GM20000 (cell line): ENCODE measurements at regions not wholly inside any gene's neighbourhood (a gene's known extent, or its start where the extent isn't known, plus 50 kb on each side); places are given as distances from the start of the nearest gene placed in this dataset.

Experiments used
- DNase-seq: peaks from one replicate; pipeline ENCODE4 v3.0.0; 2012; ENCODE audit warnings: low spot score
- TF ChIP-seq, protein P1 (sequence below): IDR thresholded peaks from 2 replicates; pipeline ENCODE4 v1.5.1; 2012; ENCODE audit warnings: mild to moderate bottlenecking, control low read depth; ENCODE audit errors: extremely low read depth, missing control alignments

DNA sequence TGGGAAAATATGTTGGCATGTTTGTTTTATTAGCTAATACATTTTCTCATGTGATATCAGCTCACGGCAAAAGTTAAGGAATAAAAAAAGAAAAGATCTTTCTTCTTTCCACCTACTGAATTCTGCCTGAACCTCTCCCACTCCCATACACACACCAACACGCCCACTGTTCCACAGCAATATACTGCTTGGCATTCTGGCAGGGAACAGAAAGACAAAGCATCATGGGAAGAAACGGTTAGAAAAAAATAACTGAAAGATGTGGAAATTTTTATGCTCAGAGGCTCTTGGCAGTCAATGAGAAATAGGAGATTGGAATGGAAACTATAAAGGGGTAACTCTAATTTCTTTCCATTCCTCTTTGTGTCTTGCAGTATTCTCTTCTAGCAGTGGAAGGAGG, 268.5 kb downstream of the FOXG1 start:
- DNase-seq = no peak
- TF ChIP-seq, protein P1, sequence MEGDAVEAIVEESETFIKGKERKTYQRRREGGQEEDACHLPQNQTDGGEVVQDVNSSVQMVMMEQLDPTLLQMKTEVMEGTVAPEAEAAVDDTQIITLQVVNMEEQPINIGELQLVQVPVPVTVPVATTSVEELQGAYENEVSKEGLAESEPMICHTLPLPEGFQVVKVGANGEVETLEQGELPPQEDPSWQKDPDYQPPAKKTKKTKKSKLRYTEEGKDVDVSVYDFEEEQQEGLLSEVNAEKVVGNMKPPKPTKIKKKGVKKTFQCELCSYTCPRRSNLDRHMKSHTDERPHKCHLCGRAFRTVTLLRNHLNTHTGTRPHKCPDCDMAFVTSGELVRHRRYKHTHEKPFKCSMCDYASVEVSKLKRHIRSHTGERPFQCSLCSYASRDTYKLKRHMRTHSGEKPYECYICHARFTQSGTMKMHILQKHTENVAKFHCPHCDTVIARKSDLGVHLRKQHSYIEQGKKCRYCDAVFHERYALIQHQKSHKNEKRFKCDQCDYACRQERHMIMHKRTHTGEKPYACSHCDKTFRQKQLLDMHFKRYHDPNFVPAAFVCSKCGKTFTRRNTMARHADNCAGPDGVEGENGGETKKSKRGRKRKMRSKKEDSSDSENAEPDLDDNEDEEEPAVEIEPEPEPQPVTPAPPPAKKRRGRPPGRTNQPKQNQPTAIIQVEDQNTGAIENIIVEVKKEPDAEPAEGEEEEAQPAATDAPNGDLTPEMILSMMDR = no peak

DNA sequence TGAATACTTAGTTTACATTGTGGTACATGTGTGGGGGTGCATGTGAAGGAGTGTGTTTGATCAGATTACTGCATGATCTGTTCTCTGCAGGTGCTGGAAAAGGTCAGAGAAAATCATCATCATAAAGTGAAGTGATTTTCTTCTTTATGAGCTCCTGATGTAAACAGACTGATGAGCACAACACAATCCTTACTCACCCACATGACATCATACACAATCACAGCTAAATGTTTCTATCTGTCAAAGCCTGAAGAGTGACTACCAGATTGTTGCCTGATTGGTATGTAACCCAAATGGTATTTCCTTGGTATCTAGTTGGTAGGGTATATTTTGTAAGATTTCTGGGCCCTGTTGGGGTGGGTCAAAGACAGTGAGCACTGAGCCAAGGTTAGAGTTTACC, 270.8 kb downstream of the FOXG1 start:
- TF ChIP-seq, protein P1 = no peak
- no peak for DNase-seq

- TF ChIP-seq, protein P1 = no peak
- DNase-seq = no peak
Observed at GRCh38 chr14:29039171-29039570, 272.6 kb downstream of the FOXG1 start.

- TF ChIP-seq, protein P1 = no peak
- DNase-seq = no peak
Observed at GRCh38 chr14:29042551-29042950, 276.0 kb downstream of the FOXG1 start.

GRCh38 chr14:29043737-29044136, 277.1 kb downstream of the FOXG1 start:
- no peak for DNase-seq
- TF ChIP-seq, protein P1 = no peak

DNA sequence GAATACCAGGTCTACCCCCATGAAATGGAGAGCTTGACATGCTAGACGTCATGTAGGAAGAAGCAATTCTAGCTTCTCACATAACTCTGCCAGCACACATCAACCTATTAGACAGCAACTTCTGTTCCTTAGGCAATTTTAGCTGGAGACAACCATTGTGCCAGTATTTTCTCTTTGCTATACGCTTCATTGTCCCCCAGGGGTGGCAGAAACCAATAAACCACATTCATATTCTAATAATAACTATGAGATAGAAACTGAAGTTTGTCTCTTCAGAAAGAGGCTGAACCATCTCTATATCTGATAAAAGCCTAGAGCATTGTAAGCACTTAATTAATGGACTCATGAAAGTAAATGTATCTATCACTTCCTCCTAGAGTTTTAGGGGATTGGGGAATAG, 278.6 kb downstream of the FOXG1 start:
- TF ChIP-seq, protein P1 = no peak
- no peak for DNase-seq

GRCh38 chr14:29054119-29054518, 287.5 kb downstream of the FOXG1 start:
- DNase-seq = no peak
- TF ChIP-seq, protein P1 = no peak
